Upper lobe of left lung (tissue), 4 donors: ENCODE measurements at regions not wholly inside any gene's neighbourhood (a gene's known extent, or its start where the extent isn't known, plus 50 kb on each side); places are given as distances from the start of the nearest gene placed in this dataset.

Experiments
- POLR2A ChIP-seq, 4 donors: fragments of 450-650 bp; IDR thresholded peaks; one replicate each; pipeline ENCODE4 v1.5.1; 2016 to 2017; ENCODE audit warnings: antibody characterized with exemption in 4 of 4, mild to moderate bottlenecking in 2 of 4
- TF ChIP-seq, protein P1 (sequence below), 6 experiments: fragments of 450-650 bp in 4 of 6; fragments of 200-600 bp in 2 of 6; sonication (generic) in 2 of 6; IDR thresholded peaks; one replicate each; pipeline ENCODE4 v1.5.1; 2016 to 2019; ENCODE audit warnings: antibody characterized with exemption in 6 of 6

DNA sequence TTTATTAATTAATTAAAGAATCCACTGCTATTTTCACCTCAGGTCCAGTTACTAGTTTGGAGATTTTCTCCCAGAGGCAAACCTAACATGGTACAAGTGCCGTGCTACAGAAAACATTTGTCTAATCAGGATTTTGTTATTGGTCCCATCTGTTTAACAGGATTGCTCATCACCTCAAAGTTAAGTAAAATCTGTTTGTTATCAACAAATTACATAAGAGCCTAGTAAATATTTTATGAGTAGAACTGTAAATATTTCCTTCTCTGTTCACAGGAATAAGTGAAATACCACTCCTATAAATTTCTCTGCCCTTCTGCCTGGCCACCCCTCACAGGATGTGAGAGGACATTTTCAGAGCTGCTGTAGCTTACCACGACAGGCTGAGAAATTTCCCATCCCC is 200.2 kb downstream of the RAD51AP2 start:
- TF ChIP-seq, protein P1, sequence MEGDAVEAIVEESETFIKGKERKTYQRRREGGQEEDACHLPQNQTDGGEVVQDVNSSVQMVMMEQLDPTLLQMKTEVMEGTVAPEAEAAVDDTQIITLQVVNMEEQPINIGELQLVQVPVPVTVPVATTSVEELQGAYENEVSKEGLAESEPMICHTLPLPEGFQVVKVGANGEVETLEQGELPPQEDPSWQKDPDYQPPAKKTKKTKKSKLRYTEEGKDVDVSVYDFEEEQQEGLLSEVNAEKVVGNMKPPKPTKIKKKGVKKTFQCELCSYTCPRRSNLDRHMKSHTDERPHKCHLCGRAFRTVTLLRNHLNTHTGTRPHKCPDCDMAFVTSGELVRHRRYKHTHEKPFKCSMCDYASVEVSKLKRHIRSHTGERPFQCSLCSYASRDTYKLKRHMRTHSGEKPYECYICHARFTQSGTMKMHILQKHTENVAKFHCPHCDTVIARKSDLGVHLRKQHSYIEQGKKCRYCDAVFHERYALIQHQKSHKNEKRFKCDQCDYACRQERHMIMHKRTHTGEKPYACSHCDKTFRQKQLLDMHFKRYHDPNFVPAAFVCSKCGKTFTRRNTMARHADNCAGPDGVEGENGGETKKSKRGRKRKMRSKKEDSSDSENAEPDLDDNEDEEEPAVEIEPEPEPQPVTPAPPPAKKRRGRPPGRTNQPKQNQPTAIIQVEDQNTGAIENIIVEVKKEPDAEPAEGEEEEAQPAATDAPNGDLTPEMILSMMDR (IDR thresholded peaks at IDR 0.05): no peak
- TF ChIP-seq POLR2A (IDR thresholded peaks at IDR 0.05): no peak
